Anterior cingulate cortex (tissue), 58 donors: ENCODE measurements at regions not wholly inside any gene's neighbourhood (a gene's known extent, or its start where the extent isn't known, plus 50 kb on each side); places are given as distances from the start of the nearest gene placed in this dataset.

Experiments
- DNase-seq, 58 donors: peaks; one replicate each; lab custom pipeline; 2025; lab: John Stamatoyannopoulos, UW

DNA sequence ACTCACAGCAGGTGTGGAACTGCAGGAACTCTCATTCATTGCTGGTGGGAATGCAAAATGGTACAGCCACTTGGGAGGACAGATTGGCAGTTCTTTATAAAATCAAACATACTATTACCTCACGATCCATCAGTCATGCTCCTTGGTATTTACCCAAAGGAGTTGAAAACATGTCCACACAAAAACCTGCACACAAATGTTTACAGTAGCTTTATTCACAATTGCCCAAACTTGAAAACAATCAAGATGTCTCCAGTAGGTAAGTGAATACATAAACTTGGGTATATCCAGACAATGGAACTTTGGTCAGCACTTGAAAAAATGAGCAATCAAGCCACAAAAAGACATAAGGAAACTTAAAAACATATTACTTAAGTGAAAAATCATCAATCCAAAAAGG is 215.5 kb downstream of the IRX1 start:
- no peak for DNase-seq

DNA sequence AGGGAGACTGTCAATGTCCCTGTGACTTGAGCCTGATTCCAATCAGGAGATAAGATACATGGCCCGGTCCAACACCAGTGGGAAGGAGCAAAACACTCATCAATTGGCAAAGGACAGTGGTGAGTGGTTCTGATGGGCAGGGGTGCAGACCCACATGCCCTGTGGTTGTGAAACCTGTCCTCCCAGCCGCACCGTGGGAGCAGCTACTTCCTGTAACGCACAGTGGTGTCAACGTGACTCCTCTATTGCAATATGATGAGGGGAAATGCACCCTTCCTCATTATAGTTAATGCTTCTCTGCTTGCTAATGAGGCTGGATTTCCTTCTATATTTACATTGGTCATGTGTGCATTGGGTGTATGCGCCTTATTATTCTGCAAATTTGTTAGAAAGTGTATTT is 223.0 kb downstream of the IRX1 start:
- no peak for DNase-seq

DNA sequence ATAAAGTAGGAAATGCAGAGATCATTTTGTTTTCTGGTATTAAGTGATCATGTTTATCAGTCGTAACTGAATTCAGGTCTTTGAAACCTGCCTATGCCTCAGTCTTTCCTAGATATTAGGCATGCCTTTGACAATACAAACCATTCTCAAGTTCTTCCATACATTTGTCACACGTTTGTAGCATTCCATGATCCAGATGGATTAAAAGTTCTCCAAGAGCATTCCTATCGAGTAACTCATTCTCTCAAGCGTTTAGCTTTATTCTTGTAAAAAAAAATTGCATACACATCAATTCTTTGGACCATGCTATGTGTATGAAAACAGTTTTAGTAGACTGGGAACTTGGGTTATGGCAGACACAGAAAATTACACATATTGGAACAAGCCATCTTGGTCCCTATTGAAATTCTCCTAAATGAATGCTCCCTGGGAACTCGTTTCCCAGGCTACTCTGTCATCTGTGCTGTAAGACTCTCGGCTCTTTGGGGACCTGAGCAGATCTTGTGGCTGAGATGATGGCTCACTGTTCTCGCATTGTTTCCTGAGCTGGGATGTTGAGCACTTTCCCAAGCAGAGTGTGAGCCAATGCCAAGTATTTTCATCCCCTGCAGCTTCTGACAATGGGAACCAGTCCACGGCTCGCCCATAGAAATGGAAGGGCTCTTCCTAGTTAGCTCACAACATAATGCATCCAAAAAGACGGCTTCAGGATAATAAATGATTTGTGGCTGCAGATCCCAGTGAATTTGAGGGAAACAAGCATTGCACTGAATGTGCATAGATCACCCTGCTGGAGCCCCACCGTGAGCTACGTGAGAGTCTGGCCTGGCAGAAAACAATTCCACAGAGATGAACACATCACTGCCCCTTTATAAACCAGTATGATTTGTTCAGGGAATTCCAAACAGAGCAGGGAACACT is 230.2 kb downstream of the IRX1 start:
- DNase-seq: peak in 1 of 58 donors; percentile 23

DNA sequence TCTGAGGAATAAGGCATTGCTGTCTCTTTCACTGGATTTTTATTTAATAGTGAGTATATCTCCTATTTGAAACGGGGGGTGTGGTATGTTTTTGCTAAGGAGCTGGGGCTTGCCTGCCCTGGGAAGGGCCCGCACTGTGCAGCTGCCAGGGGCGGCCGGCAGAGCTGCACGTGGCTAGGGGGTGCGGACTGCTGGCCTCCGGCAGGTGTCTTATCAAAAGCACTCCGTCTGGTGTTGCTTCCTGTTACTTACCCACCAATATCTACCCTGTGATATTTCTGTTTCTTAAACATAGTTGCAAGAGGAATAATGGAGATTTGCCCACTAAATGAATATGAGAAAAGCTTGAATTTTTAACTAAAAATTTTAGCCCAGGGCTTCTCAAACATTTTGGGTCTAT is 232.0 kb downstream of the IRX1 start:
- DNase-seq: no peak

DNA sequence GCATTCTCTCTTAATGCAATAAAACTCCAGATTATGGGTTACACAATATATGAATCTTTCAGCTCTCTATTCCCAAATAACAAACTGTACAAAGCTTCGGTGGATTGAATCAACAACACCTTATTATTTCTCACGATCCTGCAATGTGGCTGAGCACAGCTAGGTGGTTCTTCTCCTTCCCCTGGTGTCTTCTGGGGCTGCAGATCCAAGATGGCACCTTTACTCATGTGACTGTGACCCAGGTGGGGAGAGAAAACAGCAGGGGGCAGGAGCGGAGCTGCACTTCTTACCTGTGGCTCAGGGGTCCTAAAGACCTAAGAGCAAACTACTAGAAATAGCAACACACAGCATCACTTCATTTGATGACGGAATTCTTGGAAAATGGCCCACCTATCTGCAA is 233.1 kb downstream of the IRX1 start:
- no peak for DNase-seq

DNA sequence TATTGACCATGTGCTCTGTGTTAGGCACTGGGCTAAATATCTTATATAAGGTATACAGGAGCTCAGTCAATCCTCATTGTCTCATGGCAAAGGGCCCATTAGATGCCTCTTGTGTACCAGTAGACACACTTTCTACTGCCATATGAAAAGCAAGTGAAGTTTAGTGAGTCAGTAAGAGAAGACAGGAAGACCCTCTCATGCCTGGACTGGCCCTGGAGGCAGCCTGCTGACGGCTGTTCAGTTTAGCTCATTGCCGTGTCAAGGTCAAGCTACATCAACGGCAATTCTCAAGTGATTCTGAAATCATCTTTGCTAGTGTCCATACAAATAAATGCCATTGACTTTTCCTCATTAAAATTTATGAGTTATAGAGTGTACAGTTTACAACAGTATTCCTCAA is 237.9 kb downstream of the IRX1 start:
- no peak for DNase-seq

DNA sequence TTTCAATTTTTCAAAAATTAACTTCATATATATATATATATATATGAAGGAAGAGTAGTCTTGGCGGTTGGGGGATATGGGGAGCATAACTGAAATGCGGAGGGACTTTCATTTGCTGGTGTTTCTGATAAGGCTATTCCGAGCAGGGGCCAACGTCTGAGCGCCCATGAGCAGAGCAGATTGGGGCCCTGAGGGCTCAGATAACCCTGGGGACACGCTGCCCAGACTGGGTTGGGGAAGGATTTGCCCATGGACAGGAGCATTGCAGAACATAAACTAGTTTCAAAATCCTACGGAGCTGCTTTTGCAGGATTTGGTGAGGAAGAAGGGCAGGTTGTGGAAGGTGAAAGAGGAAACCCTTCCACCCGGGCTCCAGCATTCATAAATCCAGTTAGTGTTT is 240.2 kb downstream of the IRX1 start:
- DNase-seq: no peak

DNA sequence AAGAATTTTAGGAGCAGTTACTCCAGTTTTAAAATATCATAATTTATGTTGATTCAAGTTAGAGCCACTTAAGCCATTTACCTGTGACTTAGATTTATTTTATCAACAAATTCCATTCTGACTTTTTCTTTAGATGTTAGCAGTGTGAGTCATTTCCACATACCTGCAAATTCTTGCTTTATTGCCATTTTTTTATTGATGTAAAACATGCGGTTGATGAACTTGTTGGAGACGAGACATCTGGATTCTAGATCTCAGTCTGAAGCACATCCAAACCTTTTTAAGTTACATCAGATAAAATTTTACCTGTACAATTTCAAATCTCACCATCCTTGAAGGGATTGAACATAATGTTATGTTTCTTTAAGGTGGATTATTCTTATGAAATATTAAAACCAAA is 240.9 kb downstream of the IRX1 start:
- no peak for DNase-seq

DNA sequence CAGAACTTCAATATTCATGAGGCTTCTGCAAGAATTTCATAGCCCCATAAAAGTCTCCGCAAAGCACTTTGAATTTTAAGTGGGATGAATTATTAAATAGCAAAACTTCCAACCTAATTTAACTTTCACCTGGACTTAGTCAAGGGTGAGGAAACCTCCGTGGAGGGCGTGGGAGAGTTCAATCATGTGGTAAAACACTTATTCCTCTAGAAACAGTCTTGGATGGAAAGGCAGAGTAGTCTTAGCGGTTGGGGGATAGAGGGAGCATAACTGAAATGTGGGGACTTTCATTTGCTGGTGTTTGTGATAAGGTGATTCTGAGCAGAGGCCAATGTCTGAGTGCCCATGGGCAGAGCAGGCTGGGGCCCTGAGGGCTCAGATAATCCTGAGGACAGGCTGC is 241.9 kb downstream of the IRX1 start:
- DNase-seq: no peak

DNA sequence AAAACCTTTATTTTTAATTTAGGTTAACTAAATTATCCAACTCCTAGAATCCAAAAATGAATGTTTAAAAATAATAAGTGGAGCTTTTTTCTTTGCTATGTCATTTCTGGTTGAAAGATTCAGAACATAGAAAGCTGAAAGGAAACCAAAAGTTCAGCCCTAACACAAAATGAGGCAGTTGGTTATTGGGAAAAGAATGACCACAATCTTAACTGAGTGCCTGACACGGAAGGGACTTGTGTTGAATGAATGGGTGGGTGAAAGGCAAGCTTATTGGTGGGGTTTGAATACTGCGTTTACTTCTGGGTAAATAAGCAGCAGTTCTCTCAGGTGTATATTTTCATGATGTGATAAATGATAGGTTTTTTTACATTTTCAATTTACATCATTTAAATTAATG is 243.5 kb downstream of the IRX1 start:
- no peak for DNase-seq

DNA sequence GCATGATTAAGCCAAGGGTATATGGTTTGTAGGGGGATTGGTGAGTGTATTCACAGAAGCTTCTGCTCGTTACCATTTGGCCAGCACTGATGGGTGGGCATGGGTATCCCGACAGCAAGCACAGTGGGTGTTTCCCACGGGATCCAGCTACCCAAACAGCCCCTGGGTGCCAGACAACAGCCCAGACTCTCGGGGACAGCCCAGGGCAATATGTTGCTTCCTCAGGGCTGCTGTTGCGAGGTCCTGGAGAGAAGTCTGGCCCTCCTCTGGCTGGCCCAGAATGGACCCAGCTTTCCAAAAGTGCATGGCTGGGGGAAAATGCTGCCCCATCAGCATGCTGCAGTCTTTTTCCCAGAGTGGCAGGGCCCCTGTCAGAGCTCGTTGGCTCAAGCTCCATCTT is 247.0 kb downstream of the IRX1 start:
- DNase-seq: no peak

DNA sequence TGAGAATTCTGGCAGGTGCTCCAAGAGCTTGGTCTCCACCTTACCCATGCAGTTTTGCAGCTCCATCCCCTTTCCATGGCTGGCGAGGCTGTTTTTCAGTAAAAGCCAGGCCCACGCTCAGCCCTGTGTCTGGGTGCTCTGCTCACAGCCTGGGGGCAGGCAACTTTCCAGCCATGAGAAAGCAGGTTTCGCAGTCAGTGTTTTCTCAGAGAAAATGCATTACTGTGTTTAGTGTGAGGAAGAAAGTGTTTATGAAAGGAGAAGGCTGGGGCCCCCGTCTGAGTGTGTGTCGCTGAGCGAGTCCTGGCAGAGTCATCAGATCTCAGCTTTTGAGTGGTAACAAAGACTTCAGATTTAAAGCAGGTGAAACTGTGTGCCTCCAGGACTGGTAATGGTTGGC is 248.1 kb downstream of the IRX1 start:
- DNase-seq: peak in 1 of 58 donors; percentile 2

DNA sequence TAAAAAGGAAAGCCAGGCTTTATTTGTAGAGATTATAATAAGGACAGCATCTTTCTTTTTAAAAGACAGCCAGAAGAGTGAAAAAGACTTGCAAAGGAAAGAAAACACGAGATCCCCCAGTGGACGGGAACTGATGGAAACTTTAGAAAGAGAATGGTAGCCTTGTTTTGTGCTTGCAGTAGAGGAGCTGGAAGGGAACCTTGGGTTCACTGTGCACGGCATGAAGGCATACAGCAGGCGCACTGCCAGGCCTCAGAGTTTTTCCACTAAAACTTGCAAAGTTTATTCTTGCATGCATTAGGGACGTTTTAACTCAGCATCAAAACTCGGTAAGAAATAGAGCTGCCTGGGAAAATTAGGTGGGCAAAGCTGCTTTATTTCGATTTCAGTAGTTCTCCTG is 248.6 kb downstream of the IRX1 start:
- peak in 1 of 58 donors; percentile 5 for DNase-seq

DNA sequence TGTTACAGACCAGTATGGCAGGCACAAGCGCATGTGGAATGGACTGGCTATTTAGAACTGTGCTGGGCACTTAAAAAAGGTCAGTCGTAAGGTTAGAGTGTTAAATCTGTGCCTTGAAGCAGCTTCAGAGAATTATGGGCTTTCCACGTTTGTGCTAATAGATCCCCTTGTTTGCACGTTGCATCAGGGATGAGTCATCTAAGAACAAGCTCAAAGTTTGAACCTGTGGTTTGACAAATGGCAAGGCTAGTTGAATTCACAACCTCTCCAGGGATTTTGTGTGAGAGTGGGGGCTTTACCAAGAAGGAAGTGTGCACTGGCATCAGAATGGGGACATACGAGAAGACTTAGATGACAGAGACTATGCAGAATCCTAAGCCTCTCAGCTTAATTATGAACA is 249.6 kb downstream of the IRX1 start:
- DNase-seq: no peak

DNA sequence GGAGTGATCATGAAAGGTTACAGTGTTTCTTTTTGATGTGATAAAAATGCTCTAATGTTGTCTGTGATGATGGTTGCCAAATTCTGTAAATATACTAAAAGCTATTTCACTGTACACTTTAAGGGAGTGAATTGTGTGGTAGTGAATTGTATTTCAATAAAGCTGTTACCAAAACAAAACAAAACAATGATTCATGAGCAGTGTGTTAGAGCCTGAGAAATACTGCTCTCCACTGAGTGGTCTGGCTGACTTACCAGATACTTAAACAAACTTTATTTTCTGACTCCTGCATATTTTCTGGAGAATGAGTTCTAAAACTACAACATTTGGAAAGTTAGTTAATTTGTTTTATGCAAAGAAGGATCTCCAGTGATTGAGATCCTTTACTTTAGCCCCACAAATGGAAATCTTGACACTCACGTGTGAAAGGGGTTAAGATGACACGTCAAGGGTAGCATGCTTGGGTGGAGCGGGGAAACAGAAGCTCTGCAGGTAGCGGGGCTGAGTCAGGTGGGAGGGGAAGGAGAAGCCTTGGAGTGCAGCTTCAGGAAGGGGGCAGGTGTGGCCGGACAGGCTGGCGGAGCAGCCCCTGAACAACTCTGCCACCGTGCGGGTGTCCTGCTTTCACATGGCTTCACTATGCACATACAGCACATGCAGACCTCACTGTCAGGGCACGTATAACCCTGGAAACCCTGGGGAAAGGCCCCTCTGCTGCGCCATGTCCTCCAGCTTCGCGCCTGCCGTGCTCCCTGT is 256.7 kb downstream of the IRX1 start:
- DNase-seq: no peak

DNA sequence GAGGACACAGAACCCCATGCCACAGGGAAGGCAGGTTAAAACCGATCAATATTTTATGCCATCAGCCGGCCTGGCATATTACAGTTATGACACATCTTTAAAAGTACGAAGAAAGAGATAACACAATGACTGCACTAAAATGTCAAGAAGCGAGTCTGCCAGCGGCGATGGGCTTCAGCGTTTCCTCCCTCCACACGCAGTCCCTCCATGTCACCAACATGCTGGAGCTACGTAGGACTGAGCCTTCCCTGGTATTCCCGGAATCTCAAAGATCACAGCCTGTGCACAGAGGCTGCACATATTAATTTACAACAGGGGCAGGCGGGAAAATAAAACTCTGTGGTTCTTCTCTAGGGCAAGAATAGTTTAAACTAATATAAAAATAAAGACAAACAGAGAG is 257.7 kb downstream of the IRX1 start:
- DNase-seq: no peak

DNA sequence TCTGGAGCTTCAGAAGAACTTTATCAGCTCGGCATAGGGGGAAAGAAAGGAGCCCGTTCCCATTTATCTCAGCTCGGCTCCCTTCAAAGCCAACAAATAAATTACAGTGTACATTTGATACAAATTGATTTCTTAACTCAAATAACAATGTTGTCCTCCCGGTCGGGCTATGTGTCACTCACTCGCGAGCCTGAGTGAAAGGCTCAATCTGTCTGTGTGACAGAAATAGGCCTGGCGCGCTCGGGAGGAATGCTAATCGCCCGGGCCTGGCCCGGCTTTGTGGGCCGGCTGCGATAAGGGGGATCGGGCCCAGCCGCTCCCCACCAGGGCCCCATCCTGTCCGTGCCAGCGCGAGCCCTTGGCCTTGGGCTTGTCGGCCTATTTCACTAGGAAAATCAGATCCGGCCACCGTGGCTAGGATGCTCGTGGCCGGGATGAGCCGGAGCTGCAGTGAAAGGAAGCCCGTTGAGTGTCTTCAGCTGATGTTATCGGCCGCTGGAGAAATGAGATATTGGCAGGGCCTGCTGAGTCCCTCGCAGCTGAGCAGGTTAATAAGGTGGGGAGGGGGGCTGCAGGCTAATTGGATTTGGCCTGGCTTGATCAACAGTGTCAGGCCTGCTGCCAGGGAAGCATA is 258.7 kb downstream of the IRX1 start:
- DNase-seq: no peak

DNA sequence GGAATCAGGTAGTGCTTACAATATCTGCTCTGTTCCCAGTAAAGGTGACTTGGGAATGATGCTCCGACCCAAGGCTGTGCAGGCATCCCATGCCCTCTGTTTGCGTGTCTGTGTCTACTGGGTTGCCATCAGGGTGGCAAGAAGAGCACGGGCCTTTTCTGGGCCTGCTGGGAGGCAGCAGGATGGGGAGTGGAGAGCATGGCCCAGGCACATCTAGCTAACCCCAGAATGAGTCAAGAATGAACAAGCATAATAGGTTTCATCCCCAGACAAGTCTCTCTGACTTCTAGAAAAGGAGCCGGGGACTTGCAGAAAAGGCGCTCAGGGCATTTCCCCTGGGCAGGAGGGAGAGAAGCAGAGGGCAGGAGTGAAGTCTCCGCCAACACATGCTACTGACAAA is 260.4 kb downstream of the IRX1 start:
- DNase-seq: no peak

DNA sequence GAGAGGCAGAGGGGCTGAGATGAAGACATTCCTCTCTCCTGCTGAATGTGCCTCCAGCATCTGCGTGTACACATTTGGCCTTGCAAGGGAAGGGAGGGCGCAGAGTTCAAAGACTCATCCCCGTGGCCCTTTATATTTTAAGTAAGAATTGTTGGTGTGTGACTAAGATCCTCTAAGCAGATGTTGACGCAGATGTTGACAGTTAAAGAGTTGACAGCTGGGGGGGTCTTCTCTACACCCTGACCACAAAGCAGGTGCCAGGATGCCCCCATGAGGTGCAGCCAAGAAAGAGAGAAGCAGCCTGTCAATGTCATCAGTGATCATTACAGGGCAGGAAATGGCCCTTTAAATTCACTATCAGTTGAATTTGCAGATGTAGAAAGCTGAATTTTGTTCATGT is 262.9 kb downstream of the IRX1 start:
- no peak for DNase-seq

DNA sequence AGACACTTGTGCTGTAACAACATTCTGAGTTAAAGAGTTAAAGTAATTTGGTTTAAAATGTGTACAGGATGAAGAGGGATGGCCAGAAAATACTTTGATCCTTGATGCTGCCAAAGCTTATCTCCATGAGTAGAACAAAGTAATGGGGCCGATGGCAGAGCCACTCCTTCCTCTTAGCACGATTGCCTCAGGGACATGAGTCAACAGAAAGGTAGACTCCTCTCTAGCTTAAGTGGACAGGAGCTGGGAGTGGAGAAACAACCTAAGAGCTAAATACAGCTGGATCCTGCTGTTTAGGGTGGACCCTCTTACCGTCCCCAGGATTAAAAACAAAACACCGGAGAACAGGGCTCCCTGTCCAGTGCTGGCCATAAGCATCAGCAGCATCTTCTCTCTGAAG is 267.3 kb downstream of the IRX1 start:
- no peak for DNase-seq

DNA sequence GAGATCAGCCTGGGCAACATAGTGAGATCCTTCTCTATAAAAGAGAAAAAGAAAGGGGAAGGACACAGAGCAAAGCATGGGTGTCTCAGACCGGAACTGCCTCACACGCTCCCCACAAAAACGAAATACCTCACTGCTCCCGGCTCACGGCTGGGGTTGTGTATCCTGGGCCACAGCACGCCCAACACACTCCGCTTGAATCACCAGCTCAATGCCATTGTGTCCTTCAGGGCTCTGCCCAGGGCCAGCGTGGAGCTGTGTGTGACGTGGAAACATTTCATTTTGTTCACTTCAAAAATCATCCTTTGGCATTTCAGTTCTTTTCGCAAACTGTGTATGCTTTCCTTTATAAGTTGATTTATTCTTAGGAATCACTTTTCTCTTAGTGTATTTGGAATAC is 279.5 kb downstream of the IRX1 start:
- DNase-seq: no peak

DNA sequence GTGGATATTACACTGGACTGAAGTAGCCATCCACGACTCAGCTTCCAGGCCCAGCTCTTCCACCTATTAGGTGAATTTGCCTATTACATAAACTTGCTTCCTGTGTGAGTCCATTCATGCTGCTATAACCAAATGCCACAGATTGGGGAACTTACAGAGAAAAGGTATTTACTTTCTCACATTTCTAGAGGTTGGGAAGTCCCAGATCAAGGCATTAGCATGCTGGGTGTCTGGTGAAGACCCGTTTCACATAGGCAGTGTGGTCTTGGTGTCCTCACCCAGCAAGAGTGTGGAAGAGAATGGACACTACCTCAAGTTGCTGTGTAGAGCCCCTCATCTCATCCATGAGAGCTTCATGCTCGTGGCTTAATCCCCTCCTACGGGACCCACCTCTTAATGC is 282.6 kb downstream of the IRX1 start:
- no peak for DNase-seq
